ENCODE measurements at regions not wholly inside any gene's neighbourhood (a gene's known extent, or its start where the extent isn't known, plus 50 kb on each side); places are given as distances from the start of the nearest gene placed in this dataset.

GRCh38 chr11:32231909-32232493, 141.1 kb downstream of the RCN1 start:
- H3K9me3 ChIP-seq (ENCODE audit: insufficient read depth, low read depth, low read length): no peaks in the 10 kb centered on the region
- H4K8ac ChIP-seq (ENCODE audit: low read depth, low read length): no peak overlapping the region
- no peak overlapping the region for H4K12ac ChIP-seq (ENCODE audit: low read depth, low read length)
- H3K18ac ChIP-seq (ENCODE audit: low read length): no peak overlapping the region
- H3K4me3 ChIP-seq (ENCODE audit: low read depth, low read length): no peak overlapping the region
- no peak overlapping the region for H3K9ac ChIP-seq (ENCODE audit: low read length)
- no peaks in the 10 kb centered on the region for H3K36me3 ChIP-seq (ENCODE audit: control insufficient read depth in 1 of 2, insufficient read depth in 2 of 2, low read length in 2 of 2)
- no peak overlapping the region for H4K91ac ChIP-seq (ENCODE audit: low read depth, low read length)
- H3K14ac ChIP-seq (ENCODE audit: low read length): no peak overlapping the region
- H2BK5ac ChIP-seq (ENCODE audit: low read depth, low read length, poor library complexity): no peak overlapping the region
- no peaks in the 10 kb centered on the region for H3K79me1 ChIP-seq (ENCODE audit: low read length)
- no peaks in the 10 kb centered on the region for H3K79me2 ChIP-seq (ENCODE audit: control insufficient read depth, insufficient read depth, low read length, poor library complexity)
- H2BK120ac ChIP-seq (ENCODE audit: insufficient read depth, low read length, poor library complexity): no peak overlapping the region
- DNase-seq: peak; percentile 16 to 55
- no peak overlapping the region for H3K4me2 ChIP-seq (ENCODE audit: low read length)
- no peak overlapping the region for H3K23ac ChIP-seq (ENCODE audit: low read length)
- H2AK5ac ChIP-seq (ENCODE audit: low read length): no peak overlapping the region
- H3K4me1 ChIP-seq (ENCODE audit: control insufficient read depth in 1 of 2, insufficient read depth in 2 of 2, low read length in 2 of 2): peaks cover 0 to 2% of the 10 kb centered on the region in 2 experiments
- H3K27ac ChIP-seq (ENCODE audit: low read depth, low read length): no peak overlapping the region
- no peaks in the 10 kb centered on the region for H3K27me3 ChIP-seq (ENCODE audit: insufficient read depth, low read length)
- H2AFZ ChIP-seq (ENCODE audit: insufficient read depth, low read length, poor library complexity): no peak overlapping the region
- no CpG with 5 or more reads among the region's 3 CpGs for WGBS (ENCODE audit: extremely low coverage, insufficient coverage, insufficient read length)
- no peak overlapping the region for H3K4ac ChIP-seq (ENCODE audit: low read depth, low read length)
- H2BK12ac ChIP-seq (ENCODE audit: low read length): no peak overlapping the region

- no peak overlapping the region for H4K12ac ChIP-seq (ENCODE audit: low read depth, low read length)
- no peak overlapping the region for H3K4me3 ChIP-seq (ENCODE audit: low read depth, low read length)
- H2BK12ac ChIP-seq (ENCODE audit: low read length): no peak overlapping the region
- DNase-seq: peak; percentile 40 to 80
- H3K79me2 ChIP-seq (ENCODE audit: control insufficient read depth, insufficient read depth, low read length, poor library complexity): no peaks in the 10 kb centered on the region
- no peak overlapping the region for H3K9ac ChIP-seq (ENCODE audit: low read length)
- WGBS (ENCODE audit: extremely low coverage, insufficient coverage, insufficient read length): no CpG with 5 or more reads among the region's 4 CpGs
- no peak overlapping the region for H2AFZ ChIP-seq (ENCODE audit: insufficient read depth, low read length, poor library complexity)
- no peak overlapping the region for H3K18ac ChIP-seq (ENCODE audit: low read length)
- no peak overlapping the region for H3K27ac ChIP-seq (ENCODE audit: low read depth, low read length)
- H3K9me3 ChIP-seq (ENCODE audit: insufficient read depth, low read depth, low read length): no peaks in the 10 kb centered on the region
- H3K4ac ChIP-seq (ENCODE audit: low read depth, low read length): no peak overlapping the region
- H3K23ac ChIP-seq (ENCODE audit: low read length): no peak overlapping the region
- no peak overlapping the region for H2AK5ac ChIP-seq (ENCODE audit: low read length)
- no peak overlapping the region for H4K91ac ChIP-seq (ENCODE audit: low read depth, low read length)
- no peak overlapping the region for H3K4me2 ChIP-seq (ENCODE audit: low read length)
- no peak overlapping the region for H2BK5ac ChIP-seq (ENCODE audit: low read depth, low read length, poor library complexity)
- H3K4me1 ChIP-seq (ENCODE audit: control insufficient read depth in 1 of 2, insufficient read depth in 2 of 2, low read length in 2 of 2): peaks cover 0 to 2% of the 10 kb centered on the region in 2 experiments
- H2BK120ac ChIP-seq (ENCODE audit: insufficient read depth, low read length, poor library complexity): no peak overlapping the region
- H3K27me3 ChIP-seq (ENCODE audit: insufficient read depth, low read length): no peaks in the 10 kb centered on the region
- no peaks in the 10 kb centered on the region for H3K79me1 ChIP-seq (ENCODE audit: low read length)
- H3K36me3 ChIP-seq (ENCODE audit: control insufficient read depth in 1 of 2, insufficient read depth in 2 of 2, low read length in 2 of 2): no peaks in the 10 kb centered on the region
- no peak overlapping the region for H3K14ac ChIP-seq (ENCODE audit: low read length)
- H4K8ac ChIP-seq (ENCODE audit: low read depth, low read length): no peak overlapping the region
Measured at GRCh38 chr11:32232516-32232915, 141.6 kb downstream of the RCN1 start.

GRCh38 chr11:32233276-32233675, 142.4 kb downstream of the RCN1 start:
- no peak overlapping the region for H2AFZ ChIP-seq (ENCODE audit: insufficient read depth, low read length, poor library complexity)

GRCh38 chr11:32233928-32234327, 143.1 kb downstream of the RCN1 start:
- Histone ChIP-seq H2AK5ac (ENCODE audit: low read length) (no peak overlapping the region), H3K9me3 (ENCODE audit: insufficient read depth, low read depth, low read length) (no peaks in the 10 kb centered on the region)
- WGBS (ENCODE audit: extremely low coverage, insufficient coverage, insufficient read length): 100% methylated on average over 1 of the region's 2 CpGs

More at GRCh38 chr11:32233276-32233675, 142.4 kb downstream of the RCN1 start:
- Histone ChIP-seq H3K18ac (ENCODE audit: low read length) (no peak overlapping the region), H4K8ac (ENCODE audit: low read depth, low read length) (no peak overlapping the region), H3K9ac (ENCODE audit: low read length) (no peak overlapping the region), H3K27ac (ENCODE audit: low read depth, low read length) (no peak overlapping the region), H4K91ac (ENCODE audit: low read depth, low read length) (no peak overlapping the region), H2BK12ac (ENCODE audit: low read length) (no peak overlapping the region), H3K23ac (ENCODE audit: low read length) (no peak overlapping the region), H4K12ac (ENCODE audit: low read depth, low read length) (no peak overlapping the region), H3K4ac (ENCODE audit: low read depth, low read length) (no peak overlapping the region), H2BK120ac (ENCODE audit: insufficient read depth, low read length, poor library complexity) (no peak overlapping the region), H3K79me2 (ENCODE audit: control insufficient read depth, insufficient read depth, low read length, poor library complexity) (no peaks in the 10 kb centered on the region), H3K36me3 (ENCODE audit: control insufficient read depth in 1 of 2, insufficient read depth in 2 of 2, low read length in 2 of 2) (no peaks in the 10 kb centered on the region), H3K14ac (ENCODE audit: low read length) (no peak overlapping the region), H3K9me3 (ENCODE audit: insufficient read depth, low read depth, low read length) (no peaks in the 10 kb centered on the region), H3K4me3 (ENCODE audit: low read depth, low read length) (no peak overlapping the region), H3K4me1 (ENCODE audit: control insufficient read depth in 1 of 2, insufficient read depth in 2 of 2, low read length in 2 of 2) (peaks cover 0 to 2% of the 10 kb centered on the region in 2 experiments), H3K27me3 (ENCODE audit: insufficient read depth, low read length) (no peaks in the 10 kb centered on the region), H2BK5ac (ENCODE audit: low read depth, low read length, poor library complexity) (no peak overlapping the region), H3K79me1 (ENCODE audit: low read length) (no peaks in the 10 kb centered on the region), H2AK5ac (ENCODE audit: low read length) (no peak overlapping the region), H3K4me2 (ENCODE audit: low read length) (no peak overlapping the region)
- WGBS (ENCODE audit: extremely low coverage, insufficient coverage, insufficient read length): no CpG with 5 or more reads among the region's 4 CpGs
- peak; percentile 70 to 86 for DNase-seq

More at GRCh38 chr11:32233928-32234327, 143.1 kb downstream of the RCN1 start:
- Histone ChIP-seq H3K27ac (ENCODE audit: low read depth, low read length) (no peak overlapping the region), H4K8ac (ENCODE audit: low read depth, low read length) (no peak overlapping the region), H4K91ac (ENCODE audit: low read depth, low read length) (no peak overlapping the region), H4K12ac (ENCODE audit: low read depth, low read length) (no peak overlapping the region), H3K36me3 (ENCODE audit: control insufficient read depth in 1 of 2, insufficient read depth in 2 of 2, low read length in 2 of 2) (no peaks in the 10 kb centered on the region), H3K4me2 (ENCODE audit: low read length) (no peak overlapping the region), H3K23ac (ENCODE audit: low read length) (no peak overlapping the region), H3K14ac (ENCODE audit: low read length) (no peak overlapping the region), H3K4me3 (ENCODE audit: low read depth, low read length) (no peak overlapping the region), H3K79me2 (ENCODE audit: control insufficient read depth, insufficient read depth, low read length, poor library complexity) (no peaks in the 10 kb centered on the region), H2BK120ac (ENCODE audit: insufficient read depth, low read length, poor library complexity) (no peak overlapping the region), H3K9ac (ENCODE audit: low read length) (no peak overlapping the region), H3K27me3 (ENCODE audit: insufficient read depth, low read length) (no peaks in the 10 kb centered on the region), H3K4me1 (ENCODE audit: control insufficient read depth in 1 of 2, insufficient read depth in 2 of 2, low read length in 2 of 2) (peaks cover 0 to 2% of the 10 kb centered on the region in 2 experiments), H3K18ac (ENCODE audit: low read length) (no peak overlapping the region), H3K4ac (ENCODE audit: low read depth, low read length) (no peak overlapping the region), H2BK12ac (ENCODE audit: low read length) (no peak overlapping the region), H2AFZ (ENCODE audit: insufficient read depth, low read length, poor library complexity) (no peak overlapping the region), H3K79me1 (ENCODE audit: low read length) (no peaks in the 10 kb centered on the region), H2BK5ac (ENCODE audit: low read depth, low read length, poor library complexity) (no peak overlapping the region)
- no peak for DNase-seq

All from trophoblast cell (in vitro differentiated cells and primary cell).